ENCODE measurements at regions not wholly inside any gene's neighbourhood (a gene's known extent, or its start where the extent isn't known, plus 50 kb on each side); places are given as distances from the start of the nearest gene placed in this dataset.
"Not testable (repeated sequence)": the region's sequence is repeated elsewhere in the genome, so short reads cannot be mapped to it uniquely, and the experiment has no call there.

DNA sequence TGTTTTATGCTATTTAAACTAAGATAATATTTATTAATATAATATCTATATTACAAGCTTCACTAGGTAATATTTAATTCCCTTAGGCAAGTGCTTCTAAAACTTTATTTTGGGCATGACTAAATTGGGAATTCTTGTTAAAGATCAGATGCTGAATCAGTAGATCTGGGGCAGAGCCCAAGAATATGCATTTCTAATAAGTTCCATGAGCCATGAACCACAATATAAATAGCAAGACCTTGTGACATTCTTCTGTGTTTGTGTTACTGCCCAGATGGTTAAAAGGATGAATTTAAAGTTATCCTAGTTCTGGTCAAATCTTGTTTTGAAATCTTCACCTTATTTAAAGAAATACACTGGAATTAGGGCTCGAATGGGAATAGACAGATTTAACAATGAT is 258.4 kb upstream of the CACNA2D1 start:
- DNase-seq: no peak

DNA sequence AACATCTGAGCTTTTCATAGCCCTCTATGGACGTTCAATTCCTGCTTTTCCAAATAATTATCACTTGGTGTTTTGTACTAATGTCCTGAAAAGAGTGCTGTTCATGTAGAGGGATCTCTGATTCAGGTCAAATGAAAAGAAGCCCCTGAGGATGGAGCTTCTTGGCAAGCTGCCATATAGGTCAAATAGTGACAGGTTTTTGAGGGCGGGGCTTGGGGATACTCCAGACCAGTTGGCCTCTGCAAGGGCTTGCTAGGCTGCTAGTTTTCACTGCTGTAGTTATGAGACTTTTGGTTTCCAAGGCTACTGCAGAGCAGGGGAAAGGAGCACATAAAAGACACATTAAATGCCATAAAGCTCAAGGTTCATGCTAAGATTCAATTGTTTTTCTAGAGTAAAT is 257.2 kb upstream of the CACNA2D1 start:
- DNase-seq: peak; percentile 67

DNA sequence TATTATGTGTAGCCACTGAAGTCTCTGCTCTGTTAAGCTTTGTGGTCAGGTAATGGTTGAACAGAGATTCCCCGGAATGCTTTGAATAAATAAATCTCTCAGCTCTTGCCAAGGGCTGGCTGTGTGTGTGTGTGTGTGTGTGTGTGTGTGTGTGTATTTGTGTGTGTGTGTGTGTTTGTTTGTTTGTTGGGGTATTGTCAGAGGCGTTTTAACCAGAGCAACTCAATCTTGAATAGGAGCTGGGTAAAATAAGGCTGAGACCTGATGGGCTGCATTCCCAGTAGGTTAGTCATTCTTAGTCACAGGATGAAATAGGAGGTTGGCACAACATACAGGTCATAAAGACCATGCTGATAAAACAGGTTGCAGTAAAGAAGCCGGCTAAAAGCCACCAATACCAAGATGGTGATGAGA is 256.2 kb upstream of the CACNA2D1 start:
- peak; percentile 97 for DNase-seq

DNA sequence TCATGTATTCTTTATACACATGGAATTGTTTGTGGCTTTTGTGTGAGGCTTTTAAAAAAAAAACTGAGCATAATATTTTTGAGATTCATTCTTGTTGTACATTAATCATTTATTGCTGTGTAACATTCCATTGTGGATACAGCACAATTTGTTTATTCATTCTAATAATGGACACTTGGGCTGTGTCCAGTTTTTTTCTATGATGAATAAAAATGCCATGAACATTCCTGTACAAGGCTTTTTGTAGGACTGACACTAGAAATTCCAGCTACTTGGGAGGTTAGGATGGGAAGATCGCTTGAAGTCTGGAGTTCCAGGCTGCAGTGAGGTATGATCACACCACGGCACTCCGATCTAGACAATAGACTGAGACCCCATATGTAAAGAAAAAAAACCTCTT is 254.3 kb upstream of the CACNA2D1 start:
- DNase-seq: no peak

DNA sequence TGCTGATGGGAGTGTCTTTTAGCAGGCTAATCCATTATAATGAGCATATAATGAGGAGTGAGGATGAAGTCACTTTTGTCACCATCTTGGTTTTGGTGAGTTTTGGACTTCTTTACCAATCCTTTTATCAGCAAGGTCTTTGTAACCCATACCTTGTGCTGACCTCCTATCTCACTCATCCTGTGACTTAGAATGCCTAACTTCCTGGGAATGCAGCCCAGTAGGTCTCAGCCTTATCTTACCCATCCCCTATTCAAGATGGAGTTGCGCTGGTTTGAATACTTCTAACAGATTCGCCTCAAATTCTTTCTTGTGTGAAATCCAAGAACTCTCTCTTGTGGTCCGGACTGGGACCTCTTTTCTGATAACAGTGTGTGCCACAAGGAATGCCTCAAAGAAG is 253.1 kb upstream of the CACNA2D1 start:
- no peak for DNase-seq

DNA sequence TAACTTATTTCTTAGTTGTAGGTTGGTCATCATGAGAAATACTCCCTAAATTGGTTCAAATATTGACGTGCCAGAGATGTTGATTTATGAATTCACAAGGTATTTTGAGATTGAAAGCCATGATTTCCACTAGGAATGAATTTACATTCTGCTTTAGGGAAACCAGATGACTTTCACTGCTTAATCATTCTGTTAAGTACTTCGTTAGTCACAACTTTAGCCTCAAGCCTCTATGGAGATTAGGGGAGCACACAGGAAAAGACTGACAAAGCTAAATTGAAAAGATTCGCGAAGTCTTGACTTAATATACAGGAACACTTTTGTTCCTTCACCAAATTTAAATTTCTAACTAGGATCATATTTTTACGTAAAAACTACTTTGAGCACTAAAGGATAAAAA is 250.4 kb upstream of the CACNA2D1 start:
- no peak for DNase-seq

DNA sequence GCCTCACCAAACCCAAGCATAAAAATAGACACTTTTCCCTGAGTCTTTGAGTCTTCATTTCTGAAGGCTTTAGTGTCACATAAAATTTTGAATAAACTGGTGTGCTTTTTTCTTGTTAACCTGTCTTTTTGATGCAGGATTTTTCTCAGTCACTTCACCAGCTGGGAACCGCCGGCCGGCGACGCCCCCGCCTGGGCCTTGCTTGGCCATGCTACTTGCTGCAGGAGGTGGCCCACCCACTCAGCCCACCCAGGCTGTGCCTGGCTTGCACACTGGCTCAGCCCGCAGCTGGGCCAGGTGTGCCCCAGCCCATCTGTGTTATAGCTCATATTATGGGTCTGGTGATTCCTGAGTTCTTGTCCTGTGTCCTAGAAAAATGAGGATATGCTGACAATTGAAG is 247.4 kb upstream of the CACNA2D1 start:
- DNase-seq: no peak

DNA sequence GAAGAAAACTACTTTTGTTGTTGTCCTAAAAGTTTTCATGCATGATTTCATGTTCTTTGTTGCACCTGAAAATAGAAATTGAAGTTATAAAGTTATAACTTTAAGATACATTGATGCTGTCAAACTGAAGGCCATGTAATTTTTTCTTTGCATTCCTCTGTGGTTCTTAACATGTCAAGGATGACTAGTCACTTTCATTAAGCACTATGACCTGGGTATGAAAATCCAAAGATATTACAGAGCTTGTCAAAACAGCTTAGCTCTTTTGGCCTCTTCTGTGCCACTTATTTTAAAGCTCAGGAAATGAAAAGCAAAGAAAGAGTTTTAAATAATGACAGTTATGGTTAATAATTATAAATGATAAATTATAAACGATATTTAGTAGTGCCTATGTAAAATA is 241.6 kb upstream of the CACNA2D1 start:
- no peak for DNase-seq

DNA sequence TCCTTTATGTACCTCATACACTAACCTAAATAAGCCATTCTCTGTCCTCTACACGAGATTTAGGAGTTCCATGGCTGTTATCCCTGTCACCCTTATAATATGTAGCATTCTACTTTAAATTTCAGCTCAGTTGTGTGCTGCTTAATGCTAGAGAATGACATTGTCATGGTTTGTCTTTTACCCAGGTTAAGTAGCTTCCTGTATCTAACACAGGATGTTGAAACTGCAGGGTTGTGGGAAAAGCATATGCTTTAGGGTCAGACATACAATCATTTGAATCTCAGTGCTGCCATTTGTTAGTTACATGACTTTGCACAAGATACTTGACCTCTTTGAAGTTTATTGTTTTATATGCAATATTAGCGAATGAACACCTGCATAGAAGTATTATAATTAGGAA is 235.1 kb upstream of the CACNA2D1 start:
- DNase-seq: peak; percentile 25

DNA sequence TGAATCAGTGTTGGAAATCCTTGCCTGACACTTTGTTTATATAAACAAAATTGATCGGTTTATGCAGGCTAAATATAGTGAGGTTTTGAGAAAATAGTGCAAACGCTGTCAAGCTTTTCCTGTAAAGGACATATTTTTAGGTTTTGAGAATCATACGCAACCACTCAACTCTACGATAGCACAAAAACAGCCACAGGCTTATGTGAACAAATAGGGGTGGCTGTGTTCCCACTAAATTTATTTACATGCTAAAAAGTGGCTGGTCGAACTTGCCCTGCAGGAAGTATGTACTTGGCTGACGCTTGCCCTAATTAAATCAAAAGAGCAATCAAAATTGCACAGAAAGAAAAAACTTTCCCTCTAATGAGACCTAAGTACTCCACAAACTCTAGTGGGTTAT is 234.7 kb upstream of the CACNA2D1 start:
- peak; percentile 13 for DNase-seq

DNA sequence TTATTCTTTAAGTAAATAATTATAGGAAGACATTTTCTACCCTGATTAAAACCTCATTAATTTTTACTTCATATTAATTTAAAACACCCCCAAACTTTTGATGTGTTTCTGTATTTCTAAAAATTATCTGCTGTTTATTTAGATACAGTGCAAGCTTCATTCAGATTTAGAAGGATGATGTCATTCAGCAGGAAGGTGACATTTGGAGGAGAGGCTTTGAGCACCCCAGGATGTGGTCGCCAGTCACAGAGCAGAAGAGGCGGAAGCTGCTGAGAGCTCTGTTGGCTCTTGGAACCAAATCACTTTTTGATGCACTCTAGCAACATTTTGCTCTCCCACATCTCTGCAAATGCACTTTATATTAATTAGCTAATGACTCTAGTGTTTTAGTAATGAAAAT is 233.9 kb upstream of the CACNA2D1 start:
- DNase-seq: peak; percentile 42

DNA sequence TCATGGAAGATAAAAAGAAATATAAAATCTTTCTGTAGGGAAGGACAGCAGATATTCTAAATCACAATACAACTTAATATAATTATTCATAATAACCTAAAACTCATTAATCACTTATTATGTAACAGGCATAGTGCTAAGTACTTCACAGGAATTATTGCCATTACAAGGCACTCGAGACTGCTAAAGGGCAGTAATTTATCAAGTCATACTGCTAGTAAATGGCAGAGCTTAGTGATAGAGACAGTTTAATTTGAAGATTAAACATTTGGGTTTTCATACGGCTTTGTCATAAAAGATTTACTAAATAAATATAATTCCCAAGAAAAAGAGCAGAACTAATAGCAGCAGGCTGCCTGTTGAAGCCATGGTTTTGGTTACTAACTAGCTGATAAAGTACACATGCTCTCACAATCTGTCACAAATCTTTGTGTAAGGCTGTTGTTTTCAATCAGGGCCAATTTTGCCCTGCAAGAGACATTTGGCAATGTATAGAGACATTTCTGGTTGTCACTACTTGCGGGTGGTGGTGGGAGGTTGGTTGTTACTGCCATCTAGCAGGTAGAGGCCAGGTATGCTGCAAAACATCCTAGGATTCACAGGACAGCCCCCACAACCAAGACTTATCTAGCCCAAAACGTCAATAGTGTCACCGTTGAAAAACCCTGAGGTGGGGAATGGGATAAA is 233.3 kb upstream of the CACNA2D1 start:
- DNase-seq: no peak

DNA sequence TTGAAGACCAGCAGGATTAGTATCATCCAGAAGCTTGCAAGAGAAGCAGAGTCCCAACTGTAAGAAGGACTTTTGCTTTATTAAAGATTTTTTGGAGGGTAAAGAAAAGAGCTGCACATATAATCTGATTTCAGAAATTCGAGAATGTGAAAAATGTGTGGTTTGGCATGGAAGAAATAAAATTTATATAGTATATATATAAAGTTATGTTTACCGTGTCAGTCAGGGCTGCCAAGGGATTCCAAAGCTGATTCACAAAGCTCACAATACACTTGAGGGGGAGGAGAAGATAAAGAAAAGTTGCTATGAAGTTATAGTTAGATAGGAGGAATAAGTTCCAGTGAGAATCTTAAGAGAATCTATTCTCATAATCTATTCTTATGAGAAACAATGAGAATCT is 231.8 kb upstream of the CACNA2D1 start:
- no peak for DNase-seq

DNA sequence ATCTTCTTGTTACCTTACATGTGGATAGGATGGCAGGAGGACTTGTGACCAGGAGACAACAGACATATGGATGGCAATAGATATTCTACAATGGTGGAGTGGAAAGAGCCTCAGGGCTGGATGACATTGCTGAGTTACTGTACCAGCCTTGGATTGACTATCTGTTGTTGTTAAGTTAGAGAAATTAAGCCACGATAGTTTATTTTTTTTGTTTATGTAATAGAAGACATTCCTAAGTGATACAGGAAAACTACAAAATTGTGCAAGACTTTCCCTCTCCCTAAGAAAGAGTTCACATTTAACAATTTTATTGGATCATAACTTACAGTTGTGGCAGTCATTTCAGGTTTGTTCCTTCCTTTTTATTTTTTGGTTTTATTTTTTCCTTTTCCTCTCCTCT is 230.7 kb upstream of the CACNA2D1 start:
- no peak for DNase-seq

DNA sequence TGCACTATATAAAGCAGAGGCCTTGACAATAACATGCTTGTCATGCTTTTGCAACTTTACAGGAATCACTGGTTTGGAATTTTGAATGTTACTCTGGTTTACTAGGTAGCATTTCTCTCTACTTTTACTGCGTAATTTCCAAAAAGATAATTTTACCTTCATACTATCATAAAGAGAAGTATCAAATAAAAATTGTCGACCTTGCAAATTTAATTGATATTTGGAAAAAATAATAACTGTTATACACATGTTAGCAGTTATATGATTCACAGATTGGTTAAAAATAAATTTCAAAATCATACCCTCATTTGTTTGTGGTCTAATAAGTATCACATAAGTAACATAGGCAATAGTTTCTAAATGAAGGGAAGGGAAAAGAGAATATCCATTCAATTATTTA is 228.5 kb upstream of the CACNA2D1 start:
- DNase-seq: no peak

DNA sequence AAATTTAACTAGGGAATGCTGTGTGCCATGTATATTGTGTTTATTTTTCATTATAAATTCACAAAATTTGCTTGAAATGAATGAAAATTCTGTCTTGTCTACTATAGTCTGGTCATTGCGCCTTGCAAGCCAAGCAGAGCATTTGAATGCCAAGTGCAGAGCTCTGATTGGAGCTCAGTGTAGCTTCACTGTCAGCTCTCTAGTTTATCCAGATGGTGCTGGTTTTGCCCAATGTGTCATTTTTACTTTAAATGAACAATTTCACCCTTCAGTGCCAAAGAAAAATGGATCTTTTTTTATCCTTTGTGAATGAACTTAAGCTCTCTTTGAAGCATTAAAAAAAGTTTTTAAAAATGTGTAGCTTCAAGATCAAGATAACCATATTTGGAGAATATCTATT is 225.6 kb upstream of the CACNA2D1 start:
- no peak for DNase-seq

DNA sequence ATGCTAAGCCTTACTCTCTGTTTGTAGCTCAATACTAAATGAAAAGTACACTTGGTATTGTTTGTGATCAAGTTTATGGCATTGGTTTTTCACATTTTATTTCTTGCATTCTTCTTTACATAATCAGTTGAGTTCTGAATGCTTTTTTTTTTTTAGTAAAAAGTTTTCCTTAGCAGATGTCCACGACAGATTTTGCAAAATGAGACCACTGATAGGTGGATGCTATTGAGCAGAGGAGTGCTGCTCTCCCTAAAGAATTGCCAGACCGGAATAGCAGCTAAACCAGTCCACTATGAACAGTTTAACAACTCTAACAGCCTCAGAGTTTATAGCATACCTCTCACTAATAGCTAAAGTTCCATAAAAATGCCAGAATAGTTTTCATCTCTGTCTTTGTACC is 225.1 kb upstream of the CACNA2D1 start:
- no peak for DNase-seq

DNA sequence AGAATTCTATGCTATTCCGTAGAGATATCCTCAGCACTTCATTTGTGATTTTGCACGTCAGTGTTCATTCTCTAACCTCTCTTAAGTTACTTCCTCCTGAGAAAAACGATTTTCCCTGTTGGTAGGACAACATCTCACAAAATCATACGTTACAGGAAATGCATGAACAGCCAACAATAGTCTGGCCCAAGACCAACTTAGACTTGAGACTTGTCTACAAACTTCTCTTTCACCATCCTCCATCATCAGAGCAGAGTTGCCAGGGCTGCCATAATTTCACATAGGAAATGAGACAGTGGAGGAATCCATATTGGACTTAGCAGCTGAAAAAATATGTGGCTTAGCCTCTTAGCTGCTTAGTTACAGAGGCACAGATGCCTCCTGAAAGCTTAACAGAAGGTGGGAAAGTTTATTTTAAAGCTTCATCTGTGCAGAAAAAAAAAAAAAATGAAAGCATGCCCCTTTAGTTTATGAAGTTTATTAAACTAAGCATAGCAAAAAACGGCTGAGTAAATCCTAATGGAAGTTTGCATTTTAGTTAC is 222.5 kb upstream of the CACNA2D1 start:
- no peak for DNase-seq

DNA sequence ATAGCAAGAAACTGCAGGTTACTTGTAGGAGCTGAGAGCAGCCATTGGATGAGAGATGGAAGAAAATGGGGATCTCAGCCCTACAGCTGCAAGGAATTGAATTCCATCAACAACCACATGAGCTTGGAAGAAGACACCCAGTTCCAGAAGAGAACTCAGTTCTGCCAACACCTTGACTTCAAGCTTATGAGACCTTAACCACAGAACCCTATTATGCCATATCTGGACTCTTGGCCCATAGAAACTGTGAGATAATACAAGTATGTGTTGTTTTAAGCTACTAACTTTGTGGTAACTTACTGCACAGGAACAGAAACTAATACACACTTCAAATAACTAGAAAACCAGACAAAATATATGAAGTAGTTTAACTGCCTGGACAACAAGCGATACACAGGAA is 212.4 kb upstream of the CACNA2D1 start:
- no peak for DNase-seq

DNA sequence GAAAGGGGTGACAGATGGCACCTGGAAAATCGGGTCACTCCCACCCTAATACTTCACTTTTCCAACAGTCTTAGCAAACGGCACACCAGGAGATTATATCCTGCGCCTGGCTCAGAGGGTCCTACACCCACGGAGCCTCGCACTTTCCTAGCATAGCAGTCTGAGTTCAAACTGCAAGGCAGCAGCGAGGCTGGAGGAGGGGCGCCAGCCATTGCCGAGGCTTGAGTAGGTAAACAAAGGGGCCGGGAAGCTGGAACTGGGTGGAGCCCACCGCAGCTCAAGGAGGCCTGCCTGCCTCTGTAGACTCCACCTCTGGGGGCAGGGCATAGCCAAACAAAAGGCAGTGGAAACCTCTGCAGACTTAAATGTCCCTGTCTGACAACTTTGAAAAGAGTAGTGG is 206.5 kb upstream of the CACNA2D1 start:
- DNase-seq: not testable (repeated sequence)

DNA sequence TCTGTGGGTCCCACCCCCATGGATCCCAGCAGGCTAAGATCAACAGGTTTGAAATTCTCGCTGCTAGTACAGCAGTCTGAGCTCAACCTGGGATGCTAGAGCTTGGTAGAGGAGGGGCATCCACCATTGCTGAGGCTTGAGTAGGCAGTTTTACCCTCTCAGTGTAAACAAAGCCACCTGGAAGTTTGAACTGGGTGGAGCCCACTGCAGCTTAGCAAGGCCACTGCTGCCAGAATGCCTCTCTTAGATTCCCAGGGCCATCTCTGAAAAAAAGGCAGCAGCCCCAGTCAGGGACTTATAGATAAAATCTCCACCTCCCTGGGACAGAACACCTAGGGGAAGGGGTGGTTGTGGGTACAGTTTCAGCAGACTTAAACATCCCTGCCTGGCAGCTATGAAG is 190.0 kb upstream of the CACNA2D1 start:
- DNase-seq: peak; percentile 34

DNA sequence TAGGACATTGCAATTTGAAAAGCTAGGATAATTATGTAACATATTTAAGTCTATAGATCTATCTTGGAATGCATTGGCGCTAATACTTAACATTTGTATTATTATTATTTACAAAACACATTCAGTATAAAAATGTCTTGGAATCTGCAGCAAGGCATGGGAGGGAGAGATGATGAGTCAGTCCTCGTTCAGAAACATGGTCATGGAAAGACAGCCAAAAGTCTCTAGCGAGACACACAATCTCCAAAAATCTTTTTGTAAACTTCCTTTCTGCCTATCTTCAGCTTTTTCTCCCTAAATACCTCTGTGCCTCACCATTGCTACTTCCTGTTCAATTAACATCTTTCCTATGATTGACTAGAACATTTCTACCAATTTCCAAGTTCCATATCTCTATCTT is 188.4 kb upstream of the CACNA2D1 start:
- no peak for DNase-seq

DNA sequence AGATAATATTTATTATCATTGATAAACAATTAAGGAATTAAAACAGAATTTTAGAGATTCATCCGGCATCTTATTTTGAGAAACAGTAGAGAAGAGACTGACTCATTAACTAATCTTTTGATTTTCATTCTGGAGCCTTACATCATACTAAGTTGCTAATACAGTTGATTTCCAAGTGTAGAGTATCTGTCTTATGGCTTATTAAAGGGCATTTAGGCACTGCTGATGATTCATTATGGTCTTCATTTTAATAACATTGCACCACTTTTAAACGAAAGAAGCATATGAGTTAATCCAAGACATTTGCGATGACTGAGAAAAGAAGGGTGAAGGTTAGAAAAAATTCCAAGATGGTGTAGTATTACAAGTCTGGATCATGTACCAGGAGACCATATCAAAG is 186.0 kb upstream of the CACNA2D1 start:
- no peak for DNase-seq

DNA sequence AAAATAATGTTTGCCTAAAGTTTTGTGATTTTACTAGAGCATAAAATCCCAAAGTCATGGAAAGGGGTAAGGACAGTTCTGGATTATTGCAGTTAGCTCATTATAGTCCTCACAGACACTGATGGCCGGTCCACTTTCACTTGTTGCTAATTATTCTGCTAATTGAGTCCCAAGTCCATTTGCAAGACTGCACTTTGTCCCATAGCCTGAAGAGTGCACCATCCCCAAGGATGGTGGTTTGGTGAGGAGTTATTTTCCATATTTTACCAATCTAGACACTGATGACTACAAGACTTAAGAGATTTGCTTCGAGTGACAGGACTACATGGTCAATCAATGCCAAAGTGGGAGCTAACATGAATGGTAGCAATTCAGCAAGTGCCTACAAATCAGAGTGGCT is 181.8 kb upstream of the CACNA2D1 start:
- DNase-seq: peak; percentile 9

DNA sequence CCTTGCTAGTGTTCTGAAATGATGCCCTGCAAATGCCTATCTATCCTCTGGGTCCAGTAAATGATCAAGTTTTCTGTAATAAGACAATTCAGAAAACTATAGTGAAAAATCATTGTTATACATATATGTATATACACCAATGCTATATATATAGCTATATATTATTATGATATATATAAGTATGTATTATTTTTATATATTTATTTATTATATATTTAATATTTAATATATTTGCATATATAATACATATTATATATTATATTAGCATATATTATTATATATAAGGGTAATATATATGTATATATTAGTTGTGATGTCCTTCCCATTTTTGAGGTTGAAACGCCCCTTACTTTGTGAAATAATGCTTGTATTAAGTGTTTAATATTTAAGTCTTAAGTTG is 181.4 kb upstream of the CACNA2D1 start:
- DNase-seq: no peak
